ENCODE measurements at regions not wholly inside any gene's neighbourhood (a gene's known extent, or its start where the extent isn't known, plus 50 kb on each side); places are given as distances from the start of the nearest gene placed in this dataset.

DNA sequence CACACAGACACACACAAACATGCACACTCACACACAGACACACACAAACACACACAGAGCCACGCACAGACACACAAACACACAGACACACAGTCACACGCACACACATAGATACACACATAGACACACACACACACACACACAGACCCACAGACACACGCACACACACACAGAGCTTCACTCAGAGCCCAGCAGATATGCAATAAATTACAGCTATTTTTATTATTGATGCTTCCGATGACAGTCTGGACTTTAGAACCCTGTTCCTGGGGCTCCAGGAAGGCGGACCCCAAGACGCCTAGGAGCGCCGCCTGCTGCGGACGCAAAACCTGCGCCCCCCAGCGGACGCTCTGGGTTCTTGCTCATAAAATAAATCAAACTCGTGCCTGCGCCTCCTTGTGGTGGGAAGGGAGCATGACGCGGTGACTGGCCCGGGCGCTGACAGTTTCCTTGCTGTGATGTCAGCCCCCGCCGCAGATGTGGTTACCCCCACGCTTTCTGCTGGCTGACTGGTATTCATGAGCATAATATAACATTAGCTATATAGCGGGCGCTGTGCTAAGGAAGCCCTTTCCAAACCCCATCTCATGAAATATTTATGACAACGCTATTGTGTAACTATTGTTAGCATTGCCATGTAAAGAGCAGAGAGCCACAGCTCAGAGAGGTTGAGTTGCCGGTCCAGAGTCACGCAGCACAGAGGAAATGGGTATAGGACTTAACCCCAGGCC lies 64.4 kb upstream of the TM9SF2 start:
- peak; percentile 54 for DNase-seq

DNA sequence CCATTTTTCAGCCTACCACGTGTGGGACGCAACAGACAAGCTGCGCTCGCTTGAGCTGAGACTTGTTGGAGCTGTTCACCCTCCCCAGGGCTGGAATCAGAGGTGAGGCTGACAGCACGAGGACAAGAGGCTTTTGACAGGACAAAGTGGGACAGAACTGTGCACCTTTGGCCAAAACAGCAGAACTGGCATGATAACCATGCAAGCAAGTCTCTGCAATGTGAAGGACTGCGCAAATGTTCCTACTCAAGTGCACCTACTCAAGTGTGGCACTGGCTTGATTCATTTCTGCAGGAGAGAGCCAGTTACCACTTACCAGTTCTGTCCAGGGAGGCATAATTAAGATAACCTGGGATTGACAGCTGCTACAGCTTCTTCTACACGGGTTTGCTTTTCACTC lies 62.2 kb upstream of the TM9SF2 start:
- no peak for DNase-seq

DNA sequence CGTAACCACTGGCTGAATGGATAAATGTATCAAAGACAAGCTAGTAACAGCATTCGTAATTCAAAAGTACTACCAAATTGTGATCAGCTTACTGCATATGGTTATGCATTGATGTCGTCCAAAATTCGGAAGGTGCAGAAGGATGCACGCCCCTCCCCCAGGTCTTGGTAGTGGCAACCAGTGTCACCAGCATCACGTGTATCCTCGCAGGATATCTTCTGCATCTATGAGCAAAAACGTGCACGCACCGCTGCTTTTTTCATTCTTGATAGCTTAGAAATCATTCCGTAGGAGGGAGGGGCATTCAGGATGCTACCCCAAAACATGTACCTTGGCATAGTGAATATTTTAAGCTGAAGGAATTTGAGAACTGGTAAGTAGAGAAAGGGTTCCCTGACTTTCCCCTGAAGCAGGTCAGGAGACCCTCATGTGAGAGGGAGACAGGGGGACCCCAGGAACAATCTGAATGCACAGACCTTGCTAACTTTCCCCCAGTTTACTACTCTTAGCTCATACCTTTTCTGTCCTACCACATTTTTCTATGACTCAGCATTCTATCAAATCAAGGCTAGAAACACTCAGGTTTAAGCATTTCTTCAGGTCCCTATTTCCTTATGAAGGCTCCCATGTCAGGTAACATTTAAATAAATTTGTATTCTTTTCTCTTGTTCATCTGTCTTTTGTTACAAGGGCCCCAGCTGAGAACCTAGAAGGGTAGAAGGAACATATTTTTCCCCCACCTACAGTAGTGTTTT lies 61.2 kb upstream of the TM9SF2 start:
- no peak for DNase-seq

DNA sequence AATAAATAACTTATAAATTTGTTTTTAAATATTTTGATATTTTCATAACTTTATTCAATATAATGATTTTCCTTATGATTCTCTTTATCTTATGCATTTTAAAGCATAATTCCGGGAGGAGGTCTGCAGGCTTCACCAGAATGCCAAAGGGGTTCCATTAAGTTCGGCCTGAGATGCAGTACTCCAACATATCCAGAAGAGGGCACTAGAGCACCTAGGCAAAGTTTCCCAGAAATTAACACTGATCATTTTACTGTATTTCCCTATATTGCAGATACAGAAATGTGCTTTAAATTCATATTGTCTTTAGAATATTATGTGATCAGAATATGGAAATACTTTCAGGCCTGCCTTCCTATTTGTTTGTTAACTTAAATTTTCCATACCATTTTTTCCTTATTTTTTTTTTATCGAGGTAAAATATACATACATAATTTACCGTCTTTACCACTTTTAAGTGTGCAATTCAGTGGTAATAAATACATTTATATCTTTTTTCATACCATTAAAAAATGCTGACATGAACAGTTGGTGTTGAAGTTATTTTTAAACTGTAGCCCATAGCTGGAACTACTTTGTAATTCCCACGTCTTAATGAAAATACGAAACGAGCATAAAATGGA lies 58.9 kb upstream of the TM9SF2 start:
- peak; percentile 49 for DNase-seq

DNA sequence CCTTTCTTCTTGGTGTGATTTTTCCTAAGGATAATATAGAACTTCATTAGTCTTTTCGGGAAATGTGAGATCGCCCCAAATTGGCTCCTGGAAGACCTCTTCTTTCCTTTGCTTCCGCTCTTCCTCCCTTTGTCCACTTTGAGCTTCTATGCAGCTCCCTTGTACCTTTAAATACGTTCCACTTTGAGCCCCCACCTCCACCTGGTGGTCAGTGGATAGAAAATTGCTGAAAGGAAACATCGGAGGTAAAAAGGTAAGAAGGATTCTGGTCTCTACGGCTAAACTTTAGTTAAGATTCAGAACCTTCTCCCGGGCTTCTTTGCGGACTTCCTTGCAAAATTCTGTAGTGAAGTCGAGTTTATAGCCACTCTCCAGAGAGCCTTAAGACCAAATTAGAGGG lies 55.0 kb upstream of the TM9SF2 start:
- no peak for DNase-seq

DNA sequence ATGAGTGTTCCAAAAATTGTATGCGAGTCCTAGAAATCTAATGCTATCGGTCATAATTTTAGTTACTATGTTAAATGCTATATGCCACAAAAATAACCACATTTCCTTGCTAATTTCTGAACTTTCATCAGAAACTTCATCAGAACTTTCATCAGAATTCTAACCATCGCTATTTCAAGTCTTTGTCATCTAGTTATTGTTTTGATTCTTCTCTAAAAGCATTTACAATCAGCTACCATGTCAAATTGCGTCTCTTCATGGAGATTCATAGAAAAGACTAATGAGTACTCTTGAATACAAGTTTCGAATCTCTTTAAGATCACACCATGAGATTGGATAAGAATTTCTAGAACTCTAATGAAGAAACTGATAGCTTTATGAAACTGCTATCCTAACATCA lies 52.7 kb upstream of the TM9SF2 start:
- no peak for DNase-seq

DNA sequence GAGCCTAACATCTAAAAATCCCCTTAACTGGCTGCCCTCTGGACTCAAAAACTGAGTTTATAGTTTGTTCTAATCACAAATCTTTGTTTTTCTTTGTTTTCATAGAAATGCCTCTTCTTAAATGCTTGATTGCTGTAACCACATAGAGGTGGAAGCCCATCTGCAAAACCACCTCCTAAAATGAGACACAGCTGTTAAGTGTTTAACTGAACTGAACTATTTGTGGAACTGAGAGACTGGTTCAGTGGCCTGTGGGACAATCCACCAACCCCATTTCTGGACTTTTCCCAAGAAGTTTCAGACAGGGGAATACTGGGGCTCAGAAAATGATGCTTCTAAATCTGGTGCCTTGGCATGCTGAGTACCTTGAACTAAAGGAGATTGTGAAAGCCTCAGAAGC lies 50.9 kb upstream of the TM9SF2 start:
- no peak for DNase-seq
